ENCODE measurements at regions not wholly inside any gene's neighbourhood (a gene's known extent, or its start where the extent isn't known, plus 50 kb on each side); places are given as distances from the start of the nearest gene placed in this dataset.
A peak's percentile ranks its signal among the peaks of the same experiment; 100 is the strongest.

DNA sequence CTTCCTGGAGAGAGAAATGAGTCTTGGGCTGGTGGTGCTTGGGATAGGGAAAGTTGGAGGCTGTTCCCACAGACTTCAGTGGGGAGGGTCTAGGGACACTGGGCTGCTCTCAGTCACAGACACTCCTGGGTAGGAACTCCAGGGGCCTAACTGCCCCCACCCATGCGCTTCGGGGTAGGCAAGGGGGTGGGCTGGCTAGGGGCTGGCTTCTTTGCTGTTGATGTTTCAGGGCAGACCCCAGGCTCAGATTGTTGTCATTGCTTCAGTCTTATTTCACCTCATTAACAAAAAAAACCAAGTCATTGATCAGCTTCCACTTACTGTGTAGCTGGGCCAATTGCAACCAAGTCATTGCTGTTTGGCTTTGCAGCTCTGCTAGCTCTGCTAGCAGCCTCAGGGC lies 160.1 kb upstream of the CSF3R start:
- Mint-ChIP-seq H3K27me3 (ENCODE audit: low read depth) (peaks cover 26% of the 10 kb centered on the region), H3K9me3 (ENCODE audit: low read depth) (no peaks in the 10 kb centered on the region), H3K4me3 (ENCODE audit: unreplicated experiment) (no peak overlapping the region), H3K4me1 (ENCODE audit: low read depth) (peaks cover 10% of the 10 kb centered on the region), H3K27ac (ENCODE audit: unreplicated experiment) (no peak overlapping the region), H3K36me3 (ENCODE audit: low read depth) (no peaks in the 10 kb centered on the region)
- TF ChIP-seq, protein P1, sequence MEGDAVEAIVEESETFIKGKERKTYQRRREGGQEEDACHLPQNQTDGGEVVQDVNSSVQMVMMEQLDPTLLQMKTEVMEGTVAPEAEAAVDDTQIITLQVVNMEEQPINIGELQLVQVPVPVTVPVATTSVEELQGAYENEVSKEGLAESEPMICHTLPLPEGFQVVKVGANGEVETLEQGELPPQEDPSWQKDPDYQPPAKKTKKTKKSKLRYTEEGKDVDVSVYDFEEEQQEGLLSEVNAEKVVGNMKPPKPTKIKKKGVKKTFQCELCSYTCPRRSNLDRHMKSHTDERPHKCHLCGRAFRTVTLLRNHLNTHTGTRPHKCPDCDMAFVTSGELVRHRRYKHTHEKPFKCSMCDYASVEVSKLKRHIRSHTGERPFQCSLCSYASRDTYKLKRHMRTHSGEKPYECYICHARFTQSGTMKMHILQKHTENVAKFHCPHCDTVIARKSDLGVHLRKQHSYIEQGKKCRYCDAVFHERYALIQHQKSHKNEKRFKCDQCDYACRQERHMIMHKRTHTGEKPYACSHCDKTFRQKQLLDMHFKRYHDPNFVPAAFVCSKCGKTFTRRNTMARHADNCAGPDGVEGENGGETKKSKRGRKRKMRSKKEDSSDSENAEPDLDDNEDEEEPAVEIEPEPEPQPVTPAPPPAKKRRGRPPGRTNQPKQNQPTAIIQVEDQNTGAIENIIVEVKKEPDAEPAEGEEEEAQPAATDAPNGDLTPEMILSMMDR (IDR thresholded peaks at IDR 0.05), result no peak
- DNase-seq (ENCODE audit: low spot score), result peak; percentile 47

DNA sequence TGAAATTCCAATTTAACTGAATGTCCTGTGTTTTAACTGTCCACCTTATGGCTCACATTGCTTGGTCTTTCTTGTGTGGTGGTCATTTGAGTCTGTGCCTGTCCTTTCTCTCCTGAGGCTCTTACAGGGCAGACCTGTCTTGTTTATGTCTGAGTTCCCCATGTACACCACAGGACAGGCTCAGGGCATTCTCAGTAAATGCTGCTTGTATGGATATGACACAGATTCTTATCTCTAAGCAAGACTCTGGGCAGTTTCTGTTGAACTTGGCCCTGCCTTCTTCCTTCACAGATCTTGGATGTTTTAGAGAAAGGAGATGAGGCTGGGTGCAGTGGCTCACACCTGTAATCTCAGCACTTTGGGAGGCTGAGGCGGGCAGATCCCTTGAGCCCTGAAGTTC lies 159.1 kb upstream of the CSF3R start:
- no peak overlapping the region for H3K4me3 Mint-ChIP-seq (ENCODE audit: unreplicated experiment)
- peaks cover 11% of the 10 kb centered on the region for H3K4me1 Mint-ChIP-seq (ENCODE audit: low read depth)
- TF ChIP-seq, protein P1 (IDR thresholded peaks at IDR 0.05), result no peak
- H3K27me3 Mint-ChIP-seq (ENCODE audit: low read depth), result peaks cover 21% of the 10 kb centered on the region
- no peak for DNase-seq (ENCODE audit: low spot score)
- no peaks in the 10 kb centered on the region for H3K36me3 Mint-ChIP-seq (ENCODE audit: low read depth)
- H3K27ac Mint-ChIP-seq (ENCODE audit: unreplicated experiment), result no peak overlapping the region
- H3K9me3 Mint-ChIP-seq (ENCODE audit: low read depth), result no peaks in the 10 kb centered on the region

DNA sequence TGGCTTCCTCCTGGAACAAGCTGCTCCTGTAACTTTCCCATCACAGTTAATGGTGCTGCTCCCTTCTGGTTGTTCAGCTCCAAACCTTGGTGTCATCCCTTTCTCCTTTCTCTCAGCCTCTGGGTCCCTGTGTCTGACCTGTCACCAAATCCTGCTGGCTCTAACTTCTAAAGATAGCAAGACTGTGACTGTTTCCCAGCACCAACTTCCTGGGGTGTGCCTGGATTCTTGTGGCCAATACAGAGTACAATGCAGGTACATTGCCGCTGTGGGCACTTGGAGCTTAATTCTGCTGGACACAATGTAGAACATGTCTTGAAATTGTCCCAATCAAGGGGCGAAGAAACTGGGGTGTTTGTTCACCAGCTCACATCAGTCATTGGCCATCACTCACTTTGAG lies 156.7 kb upstream of the CSF3R start:
- no peak for DNase-seq (ENCODE audit: low spot score)
- Mint-ChIP-seq H3K4me3 (ENCODE audit: unreplicated experiment) (no peak overlapping the region), H3K27ac (ENCODE audit: unreplicated experiment) (no peak overlapping the region), H3K9me3 (ENCODE audit: low read depth) (no peaks in the 10 kb centered on the region), H3K36me3 (ENCODE audit: low read depth) (no peaks in the 10 kb centered on the region), H3K4me1 (ENCODE audit: low read depth) (peaks cover 11% of the 10 kb centered on the region), H3K27me3 (ENCODE audit: low read depth) (peaks cover 3% of the 10 kb centered on the region)
- TF ChIP-seq, protein P1 (IDR thresholded peaks at IDR 0.05), result no peak

DNA sequence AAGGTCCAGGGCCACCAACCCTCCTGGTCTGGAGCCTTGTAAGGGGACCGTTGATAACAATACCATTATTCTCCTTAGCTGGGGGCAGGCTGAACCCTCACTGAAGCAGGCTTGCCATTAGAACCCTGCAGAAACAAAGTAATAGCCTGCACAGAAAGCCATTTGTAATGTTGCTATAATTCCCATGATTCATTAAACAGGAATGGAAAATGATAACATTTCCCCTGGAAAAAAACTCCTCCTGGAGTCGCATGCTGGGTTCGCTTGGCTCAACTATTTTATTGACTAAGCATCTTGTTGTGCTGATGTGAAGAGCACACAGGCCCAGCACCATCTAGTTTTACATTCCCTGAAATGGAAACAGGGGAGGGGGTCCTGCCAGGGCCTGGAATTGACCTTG lies 155.6 kb upstream of the CSF3R start:
- Mint-ChIP-seq H3K4me3 (ENCODE audit: unreplicated experiment) (no peak overlapping the region), H3K36me3 (ENCODE audit: low read depth) (no peaks in the 10 kb centered on the region), H3K4me1 (ENCODE audit: low read depth) (peaks cover 11% of the 10 kb centered on the region), H3K27ac (ENCODE audit: unreplicated experiment) (peak overlapping the region; percentile 36), H3K9me3 (ENCODE audit: low read depth) (no peaks in the 10 kb centered on the region), H3K27me3 (ENCODE audit: low read depth) (peaks cover 5% of the 10 kb centered on the region)
- TF ChIP-seq, protein P1 (IDR thresholded peaks at IDR 0.05), result no peak
- DNase-seq (ENCODE audit: low spot score), result no peak

DNA sequence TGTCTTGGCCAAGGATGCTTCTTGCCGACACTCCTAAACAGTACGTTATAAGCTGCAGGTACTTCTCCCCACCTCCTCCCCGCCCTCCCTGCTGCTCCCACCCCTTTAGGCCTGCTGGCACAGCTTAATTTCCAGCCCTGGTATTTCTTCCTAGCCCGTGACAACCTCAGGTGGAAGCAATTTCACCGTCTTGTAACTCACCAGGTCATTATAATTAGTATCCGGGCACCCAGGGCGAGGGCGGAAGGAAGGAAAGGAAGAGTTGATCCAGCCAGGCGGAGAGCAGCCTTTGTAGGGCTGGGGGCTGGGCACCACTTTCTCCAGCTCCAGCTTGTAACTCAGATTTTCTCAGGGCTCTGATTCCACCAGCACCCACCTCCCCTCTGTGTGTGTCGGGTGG lies 153.5 kb upstream of the CSF3R start:
- Mint-ChIP-seq H3K36me3 (ENCODE audit: low read depth) (no peaks in the 10 kb centered on the region), H3K9me3 (ENCODE audit: low read depth) (no peaks in the 10 kb centered on the region), H3K27me3 (ENCODE audit: low read depth) (peaks cover 3% of the 10 kb centered on the region), H3K4me3 (ENCODE audit: unreplicated experiment) (no peak overlapping the region), H3K27ac (ENCODE audit: unreplicated experiment) (no peak overlapping the region), H3K4me1 (ENCODE audit: low read depth) (peaks cover 11% of the 10 kb centered on the region)
- DNase-seq (ENCODE audit: low spot score), result no peak
- TF ChIP-seq, protein P1 (IDR thresholded peaks at IDR 0.05), result no peak

Measured in chondrocyte (in vitro differentiated cells).